ENCODE measurements at regions not wholly inside any gene's neighbourhood (a gene's known extent, or its start where the extent isn't known, plus 50 kb on each side); places are given as distances from the start of the nearest gene placed in this dataset.

- TF ChIP-seq CREB1 (IDR thresholded peaks at IDR 0.05) (no peak), PHF8 (conservative IDR thresholded peaks at IDR 0.05; ENCODE audit: low read depth, low read length) (no peak), KDM5A (IDR thresholded peaks at IDR 0.05; ENCODE audit: low read length) (no peak), CBX8 (IDR thresholded peaks at IDR 0.05; ENCODE audit: borderline replicate concordance, low read depth, low read length) (no peak), CHD7 (IDR thresholded peaks at IDR 0.05; ENCODE audit: insufficient replicate concordance, low read length) (no peak), RNF2 (IDR thresholded peaks at IDR 0.05; ENCODE audit: borderline replicate concordance, low read depth, low read length, missing control alignments, poor library complexity, severe bottlenecking) (no peak)
Measured at GRCh38 chr10:14384116-14384730, 53.5 kb upstream of the FRMD4A start (continued).

Measured in H1 (cell line).